Activated naive CD8-positive, alpha-beta T cell treated with anti-CD3 and anti-CD28 coated beads, Interleukin-2, amount 10 ng/mL, durations not matched to agents 7 days and 5 days (primary cell): ENCODE measurements at regions not wholly inside any gene's neighbourhood (a gene's known extent, or its start where the extent isn't known, plus 50 kb on each side); places are given as distances from the start of the nearest gene placed in this dataset.

Experiments
- ATAC-seq: fragments of 150-1000 bp; cut with Tn5 transposase; one replicate; pipeline ENCODE4 v1.10.0; 2021; ENCODE audit warnings: low read depth, moderate library complexity
- POLR2A ChIA-PET: fragments of 350-600 bp; sonication (Branson Sonifier 250); formaldehyde crosslinking; loops from one replicate; lab custom pipeline; 2021; ENCODE audit warnings: antibody characterized with exemption; lab: Charles Lee
- DNase-seq: peaks from one replicate; pipeline ENCODE4 v3.0.0; 2021
- H3K27ac Mint-ChIP-seq: one replicate; pipeline ENCODE4 v1.8.0; 2022; ENCODE audit warnings: mild to moderate bottlenecking, mixed read lengths
- H3K27me3 Mint-ChIP-seq: one replicate; pipeline ENCODE4 v1.8.0; 2022; ENCODE audit warnings: mild to moderate bottlenecking, moderate library complexity, mixed read lengths
- H3K36me3 Mint-ChIP-seq: one replicate; pipeline ENCODE4 v1.8.0; 2021; ENCODE audit warnings: mild to moderate bottlenecking, mixed read lengths
- H3K4me1 Mint-ChIP-seq: one replicate; pipeline ENCODE4 v1.8.0; 2021; ENCODE audit warnings: mixed read lengths
- H3K4me3 Mint-ChIP-seq: one replicate; pipeline ENCODE4 v1.8.0; 2022; ENCODE audit warnings: mild to moderate bottlenecking, moderate library complexity, mixed read lengths
- H3K9me3 Mint-ChIP-seq: one replicate; pipeline ENCODE4 v1.8.0; 2021; ENCODE audit warnings: mixed read lengths

DNA sequence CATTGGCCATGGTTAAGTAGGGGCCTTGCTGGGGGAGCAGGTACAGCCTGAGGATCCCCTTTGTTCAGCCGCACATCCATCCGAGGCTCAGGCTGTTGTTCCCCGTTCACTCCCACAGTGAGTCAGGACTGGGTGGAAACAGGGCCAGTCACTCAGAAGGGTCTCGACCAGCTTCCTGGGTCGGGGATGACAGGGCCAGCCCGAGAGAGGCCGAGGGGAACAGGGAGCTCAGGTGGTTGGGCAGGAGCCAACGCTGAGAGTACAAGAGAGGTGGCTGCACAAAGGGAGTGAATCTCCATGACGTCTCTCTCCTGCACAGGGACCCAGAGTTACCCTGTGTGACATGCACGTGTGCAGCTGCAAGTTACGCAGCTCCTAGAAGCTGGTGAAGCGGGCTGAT, 97.2 kb upstream of the SHANK2 start:
- Mint-ChIP-seq H3K4me3 (no peak overlapping the region), H3K36me3 (no peaks in the 10 kb centered on the region), H3K9me3 (no peaks in the 10 kb centered on the region), H3K27ac (no peak overlapping the region), H3K4me1 (no peaks in the 10 kb centered on the region), H3K27me3 (no peaks in the 10 kb centered on the region)
- POLR2A ChIA-PET = no interaction called here
- no peak for DNase-seq
- ATAC-seq = no peak

DNA sequence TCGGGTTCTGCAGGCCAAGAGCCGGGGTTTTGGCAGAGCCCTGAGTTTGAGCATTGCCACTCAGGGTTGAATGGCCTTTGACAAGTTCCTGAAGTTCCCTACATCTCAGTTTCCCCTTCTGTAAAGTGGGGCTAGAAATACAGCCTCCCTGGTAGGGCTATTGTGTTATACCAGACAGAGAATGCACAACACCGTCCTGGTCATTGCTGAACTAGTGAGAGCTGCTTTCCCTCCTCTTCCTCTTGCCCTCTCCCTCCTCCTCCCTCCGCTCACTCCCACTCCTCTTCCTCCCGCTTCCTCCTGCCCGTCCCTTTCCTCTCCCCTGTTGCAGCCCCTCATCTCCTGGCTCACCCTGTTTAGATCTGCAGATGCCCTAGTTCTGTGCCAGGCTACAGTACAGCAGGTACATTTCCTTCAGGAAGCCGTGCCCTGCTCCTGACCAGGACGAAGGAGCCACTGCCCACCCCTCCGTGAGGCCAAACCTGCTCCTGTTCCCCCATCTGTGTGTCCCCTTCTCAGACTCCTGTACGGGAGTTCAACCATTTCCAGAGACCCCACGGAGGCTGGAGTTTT, 91.5 kb upstream of the SHANK2 start:
- ATAC-seq = no peak
- Mint-ChIP-seq H3K4me1 (no peaks in the 10 kb centered on the region), H3K9me3 (no peaks in the 10 kb centered on the region), H3K27me3 (no peaks in the 10 kb centered on the region), H3K27ac (no peak overlapping the region), H3K4me3 (no peak overlapping the region), H3K36me3 (no peaks in the 10 kb centered on the region)
- POLR2A ChIA-PET = no interaction called here
- no peak for DNase-seq

DNA sequence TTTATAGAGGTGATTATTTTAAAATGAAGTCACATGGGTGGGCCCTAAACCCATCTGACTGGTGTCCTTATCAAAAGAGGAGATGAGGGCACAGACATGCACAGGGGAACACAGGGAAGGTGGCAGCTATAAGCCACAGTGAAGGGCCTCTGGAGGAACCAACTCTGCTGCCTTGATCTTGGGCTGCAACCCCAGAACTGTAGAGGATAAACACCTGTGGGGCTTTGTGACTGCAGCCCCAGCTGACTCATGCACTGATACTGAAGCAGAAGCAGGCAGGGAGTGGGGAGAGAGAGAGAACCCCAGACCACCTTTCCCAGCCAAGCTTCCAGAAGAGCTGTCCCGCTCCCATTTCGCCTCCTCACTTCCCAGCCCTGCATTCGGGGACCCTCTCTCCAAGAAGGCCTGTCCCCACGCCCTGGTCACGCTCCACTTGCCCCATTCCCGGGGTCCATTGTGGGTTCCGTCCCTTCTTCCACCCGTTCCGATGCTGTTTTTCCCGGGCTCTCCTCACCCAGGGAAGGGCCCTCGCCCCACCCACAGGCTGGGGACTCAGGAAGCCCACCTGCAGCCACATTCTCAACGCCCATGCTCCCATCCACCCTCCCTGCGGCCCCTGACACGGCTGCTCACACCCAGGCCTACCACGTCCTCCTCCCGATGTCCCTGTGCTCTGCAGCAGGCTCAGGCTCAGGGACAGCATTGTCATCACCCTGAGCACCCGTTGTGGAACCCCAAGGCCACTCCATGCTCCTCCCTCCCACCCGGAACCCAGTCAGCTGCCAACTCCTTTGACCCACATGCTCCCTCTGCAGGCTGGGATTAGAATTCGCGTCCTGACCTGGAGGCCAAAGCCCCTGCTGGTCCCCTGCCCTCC, 90.8 kb upstream of the SHANK2 start:
- POLR2A ChIA-PET = no interaction called here
- Mint-ChIP-seq H3K27me3 (no peaks in the 10 kb centered on the region), H3K4me1 (no peaks in the 10 kb centered on the region), H3K9me3 (no peaks in the 10 kb centered on the region), H3K36me3 (no peaks in the 10 kb centered on the region), H3K27ac (no peak overlapping the region), H3K4me3 (no peak overlapping the region)
- no peak for DNase-seq
- ATAC-seq = no peak

DNA sequence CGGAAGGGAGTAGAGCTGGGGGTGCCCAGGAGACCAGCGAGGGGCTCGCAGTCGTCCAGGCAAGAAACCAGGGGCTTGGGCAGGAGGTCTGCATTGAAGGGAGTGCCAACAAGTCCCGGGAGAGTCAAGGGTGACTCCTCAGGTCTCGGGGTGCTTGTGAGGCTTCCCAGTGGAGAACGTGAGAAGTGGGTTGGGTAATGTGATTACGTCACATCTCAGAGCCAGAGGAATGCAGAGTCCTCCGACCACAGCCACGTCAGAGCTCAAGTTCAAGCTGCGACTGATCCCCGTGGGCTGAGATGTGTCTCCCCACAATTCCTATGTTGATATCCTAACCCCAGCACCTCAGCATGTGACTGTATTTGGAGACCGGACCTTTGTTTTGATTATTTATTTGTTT, 89.7 kb upstream of the SHANK2 start:
- H3K36me3 Mint-ChIP-seq = no peaks in the 10 kb centered on the region
- no peaks in the 10 kb centered on the region for H3K4me1 Mint-ChIP-seq
- POLR2A ChIA-PET = no interaction called here
- DNase-seq = no peak
- H3K27me3 Mint-ChIP-seq = peaks cover 2% of the 10 kb centered on the region
- no peak for ATAC-seq
- no peak overlapping the region for H3K4me3 Mint-ChIP-seq
- no peak overlapping the region for H3K27ac Mint-ChIP-seq
- no peaks in the 10 kb centered on the region for H3K9me3 Mint-ChIP-seq

DNA sequence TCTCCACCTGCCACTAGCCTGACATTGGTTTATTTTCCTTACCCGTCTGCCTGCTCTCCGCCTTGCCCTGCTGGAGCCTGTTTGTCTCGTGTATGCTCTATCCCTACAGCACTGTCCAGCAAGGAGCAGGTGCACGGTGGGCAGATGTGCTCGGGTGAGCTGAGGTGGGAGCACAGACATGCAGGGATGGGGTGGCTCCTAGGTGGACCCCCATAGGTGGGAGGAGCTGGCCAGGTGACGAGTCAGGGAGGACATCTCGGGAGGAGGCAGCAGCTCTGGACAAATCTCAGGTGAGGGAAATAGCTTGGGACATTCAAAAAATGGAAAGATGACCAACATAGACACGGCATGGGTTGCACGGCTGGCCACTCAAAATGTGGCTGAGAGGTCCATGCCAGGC, 89.2 kb upstream of the SHANK2 start:
- H3K27me3 Mint-ChIP-seq = peaks cover 2% of the 10 kb centered on the region
- POLR2A ChIA-PET = no interaction called here
- DNase-seq (no peak), ATAC-seq (no peak)
- no peaks in the 10 kb centered on the region for H3K36me3 Mint-ChIP-seq
- H3K4me3 Mint-ChIP-seq = no peak overlapping the region
- H3K9me3 Mint-ChIP-seq = no peaks in the 10 kb centered on the region
- H3K4me1 Mint-ChIP-seq = no peaks in the 10 kb centered on the region
- H3K27ac Mint-ChIP-seq = no peak overlapping the region

DNA sequence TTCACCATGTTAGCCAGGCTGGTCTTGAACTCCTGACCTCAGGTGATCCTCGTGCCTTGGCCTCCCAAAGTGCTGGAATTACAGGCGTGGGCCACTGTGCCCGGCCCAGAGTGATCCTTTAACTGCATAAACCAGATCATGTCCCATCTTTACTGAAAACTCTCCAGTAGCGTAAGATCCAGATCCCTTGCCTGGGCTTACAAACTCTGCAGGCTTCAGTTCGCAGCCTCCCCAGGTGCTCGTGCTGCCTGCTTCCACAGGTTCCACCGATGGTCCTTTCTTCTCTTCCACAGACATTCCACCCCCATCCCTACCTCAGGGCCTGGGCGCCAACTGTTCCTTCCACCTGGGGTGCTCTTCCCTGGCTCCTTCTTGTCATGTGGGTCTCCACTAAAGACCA, 88.8 kb upstream of the SHANK2 start:
- ATAC-seq = no peak
- H3K27ac Mint-ChIP-seq = no peak overlapping the region
- H3K4me3 Mint-ChIP-seq = no peak overlapping the region
- no peaks in the 10 kb centered on the region for H3K36me3 Mint-ChIP-seq
- H3K27me3 Mint-ChIP-seq = peaks cover 2% of the 10 kb centered on the region
- H3K9me3 Mint-ChIP-seq = no peaks in the 10 kb centered on the region
- H3K4me1 Mint-ChIP-seq = no peaks in the 10 kb centered on the region
- DNase-seq = no peak
- POLR2A ChIA-PET = no interaction called here

DNA sequence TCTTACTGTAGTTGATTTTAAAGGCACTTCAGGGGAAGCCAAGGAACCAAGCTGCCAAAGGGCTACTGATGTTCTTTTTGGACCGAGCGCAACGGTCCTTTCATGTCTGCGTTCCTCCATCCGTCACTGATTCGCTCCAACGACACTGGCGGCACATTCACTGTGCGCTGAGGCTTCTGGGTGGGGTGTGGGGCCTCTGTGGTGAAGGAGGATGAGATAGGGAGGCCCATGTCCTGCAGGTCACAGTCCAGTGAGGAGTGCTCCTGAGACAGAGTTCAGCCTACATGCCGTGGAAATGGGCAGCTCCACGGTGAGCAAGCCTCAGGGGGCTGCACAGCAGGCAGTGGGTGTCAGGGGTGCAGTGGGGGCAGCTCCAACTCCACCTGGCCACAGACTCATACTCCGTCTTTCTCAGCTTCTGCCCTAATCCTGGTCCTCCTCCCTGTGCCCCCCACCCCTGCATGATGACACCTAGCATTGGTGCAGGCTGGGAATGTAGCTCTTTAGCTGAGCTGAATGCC, 87.8 kb upstream of the SHANK2 start:
- Mint-ChIP-seq H3K4me3 (no peak overlapping the region), H3K9me3 (no peaks in the 10 kb centered on the region), H3K27ac (no peak overlapping the region), H3K4me1 (no peaks in the 10 kb centered on the region), H3K27me3 (peaks cover 2% of the 10 kb centered on the region), H3K36me3 (no peaks in the 10 kb centered on the region)
- ATAC-seq (no peak), DNase-seq (no peak)
- POLR2A ChIA-PET = no interaction called here

DNA sequence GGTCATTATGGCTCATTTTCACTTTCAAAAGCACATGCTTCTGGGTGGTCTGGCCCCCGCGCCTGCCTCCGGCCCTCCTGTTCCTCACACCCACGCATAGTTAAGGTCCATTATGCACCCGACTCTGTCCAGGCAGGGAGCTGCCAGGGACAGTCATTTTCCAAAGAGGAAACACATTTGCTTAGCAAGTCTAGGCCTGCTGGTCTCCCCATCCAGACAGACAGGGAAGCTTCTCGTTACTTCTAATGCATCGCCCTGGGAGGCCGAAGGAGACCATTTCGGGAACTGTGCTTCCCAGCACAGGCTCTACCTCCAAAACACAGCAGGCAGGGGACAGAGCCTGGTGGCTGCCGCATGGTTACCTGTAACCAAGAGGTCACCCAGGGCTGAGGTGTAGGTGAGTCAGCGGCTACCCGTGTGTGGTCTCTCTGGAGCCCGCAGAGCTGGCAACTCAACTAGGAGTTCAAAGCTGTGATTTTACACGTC, 87.1 kb upstream of the SHANK2 start:
- DNase-seq (no peak), ATAC-seq (no peak)
- Mint-ChIP-seq H3K27me3 (peaks cover 2% of the 10 kb centered on the region), H3K27ac (no peak overlapping the region), H3K4me1 (no peaks in the 10 kb centered on the region), H3K9me3 (no peaks in the 10 kb centered on the region), H3K36me3 (no peaks in the 10 kb centered on the region), H3K4me3 (no peak overlapping the region)
- POLR2A ChIA-PET = no interaction called here

DNA sequence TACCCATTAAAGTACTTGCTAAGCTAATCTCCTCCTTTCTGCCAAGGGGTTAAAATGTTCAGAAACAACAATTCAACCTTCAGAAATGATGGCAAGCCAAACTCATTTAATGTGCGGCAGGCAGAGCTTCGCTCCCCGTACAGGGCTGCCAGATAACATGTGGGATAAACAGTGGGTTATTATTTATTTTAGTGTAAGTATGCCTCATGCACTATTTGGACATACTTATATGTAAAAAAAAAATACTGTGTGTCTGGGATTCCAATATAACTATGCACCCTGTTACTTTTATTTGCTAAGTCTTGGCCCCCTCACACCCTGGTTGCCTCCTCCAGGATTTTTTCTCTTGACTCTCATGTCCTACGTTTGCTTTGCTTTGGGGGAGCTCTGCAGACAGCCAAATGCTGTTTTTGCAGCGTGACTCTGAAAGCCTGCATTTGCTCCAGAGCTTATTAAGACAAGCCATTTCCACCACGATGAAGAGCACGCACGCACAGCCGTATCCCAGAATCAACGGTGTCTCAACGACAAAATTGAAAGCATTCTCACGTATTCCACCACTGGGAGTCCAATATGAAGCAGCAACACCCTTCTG, 86.5 kb upstream of the SHANK2 start:
- peaks cover 2% of the 10 kb centered on the region for H3K27me3 Mint-ChIP-seq
- DNase-seq (no peak), ATAC-seq (no peak)
- no peak overlapping the region for H3K27ac Mint-ChIP-seq
- H3K4me1 Mint-ChIP-seq = no peaks in the 10 kb centered on the region
- H3K4me3 Mint-ChIP-seq = no peak overlapping the region
- no peaks in the 10 kb centered on the region for H3K36me3 Mint-ChIP-seq
- peaks cover 1% of the 10 kb centered on the region for H3K9me3 Mint-ChIP-seq
- POLR2A ChIA-PET = no interaction called here

DNA sequence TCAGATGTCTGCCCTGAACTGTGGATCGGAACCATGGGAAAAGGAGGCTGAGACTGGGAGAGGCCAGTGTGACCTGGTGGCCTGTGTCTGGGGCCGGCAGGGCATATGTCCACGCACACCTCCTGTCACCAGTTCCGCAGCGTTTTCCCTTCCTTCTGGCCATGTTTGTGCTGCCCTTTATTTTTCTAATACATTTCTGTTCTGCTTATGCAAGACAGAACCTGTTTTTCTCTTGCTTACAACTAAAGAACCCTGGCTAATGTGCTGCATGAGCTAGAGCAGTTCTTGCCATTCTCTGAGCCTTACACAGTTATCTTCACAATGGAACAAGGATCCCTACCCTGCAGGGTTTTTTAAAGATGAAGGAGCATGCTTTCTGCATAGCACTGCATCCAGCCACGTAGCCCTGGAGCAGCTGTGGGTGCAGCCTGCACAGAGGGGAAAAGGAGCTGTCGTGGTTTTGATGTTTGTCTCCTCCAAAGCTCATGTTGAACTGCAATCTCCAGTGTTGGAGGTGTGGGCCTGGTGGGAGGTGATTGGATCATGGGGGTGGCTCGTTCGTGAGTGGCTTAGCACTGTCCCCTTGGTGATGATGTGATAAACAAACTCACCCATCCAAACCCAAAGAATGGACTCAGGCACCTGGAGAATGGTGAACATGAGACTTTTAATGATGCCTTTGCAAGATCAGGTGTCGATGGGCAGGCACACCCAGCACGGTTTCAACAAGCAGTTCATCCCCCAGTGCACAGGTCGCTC, 84.8 kb upstream of the SHANK2 start:
- Mint-ChIP-seq H3K36me3 (no peaks in the 10 kb centered on the region), H3K4me1 (no peaks in the 10 kb centered on the region), H3K27me3 (peaks cover 2% of the 10 kb centered on the region), H3K4me3 (no peak overlapping the region), H3K9me3 (peaks cover 9% of the 10 kb centered on the region), H3K27ac (no peak overlapping the region)
- DNase-seq (no peak), ATAC-seq (no peak)
- POLR2A ChIA-PET = no interaction called here

DNA sequence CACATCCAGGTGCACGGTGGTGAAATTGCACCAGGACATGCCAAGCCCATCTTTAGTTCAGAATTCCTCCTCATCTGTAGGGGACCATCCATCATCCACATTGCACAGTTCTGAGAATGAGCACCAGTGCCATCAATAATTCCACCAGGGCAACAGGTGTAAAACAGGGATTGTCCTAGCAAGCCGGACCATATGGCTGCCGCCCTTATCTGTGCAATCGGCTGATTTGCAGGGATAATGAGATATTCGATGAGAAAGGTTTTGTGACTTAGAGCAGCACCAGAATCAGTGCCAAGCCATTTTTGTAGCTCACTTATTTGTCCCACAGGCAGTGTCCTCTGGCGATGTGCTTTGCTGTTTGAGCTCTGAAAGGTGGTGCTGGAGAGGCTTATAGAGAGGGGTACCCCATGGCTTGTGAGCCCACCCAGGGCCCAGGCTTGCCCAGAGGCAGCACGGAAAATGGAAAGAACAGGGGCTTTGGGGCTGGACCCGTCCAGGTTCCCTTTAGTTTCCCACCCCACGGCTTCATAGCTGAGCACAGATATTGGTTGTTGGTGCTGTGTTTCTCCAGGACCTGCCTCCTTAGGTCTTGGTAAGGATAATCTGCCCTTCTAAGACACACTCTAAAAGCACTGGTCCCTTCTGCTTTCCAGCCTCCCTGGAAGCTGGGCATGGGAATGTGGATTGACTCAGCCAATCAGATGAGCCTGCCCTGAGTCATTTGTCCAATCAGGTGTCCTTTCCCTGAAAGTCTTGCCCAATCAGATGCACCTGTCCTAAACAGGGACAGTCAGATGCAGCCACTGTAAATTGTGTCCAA, 84.0 kb upstream of the SHANK2 start:
- POLR2A ChIA-PET = no interaction called here
- ATAC-seq (no peak), DNase-seq (no peak)
- no peak overlapping the region for H3K4me3 Mint-ChIP-seq
- peaks cover 2% of the 10 kb centered on the region for H3K27me3 Mint-ChIP-seq
- H3K36me3 Mint-ChIP-seq = no peaks in the 10 kb centered on the region
- no peaks in the 10 kb centered on the region for H3K4me1 Mint-ChIP-seq
- H3K9me3 Mint-ChIP-seq = peaks cover 9% of the 10 kb centered on the region
- H3K27ac Mint-ChIP-seq = no peak overlapping the region

DNA sequence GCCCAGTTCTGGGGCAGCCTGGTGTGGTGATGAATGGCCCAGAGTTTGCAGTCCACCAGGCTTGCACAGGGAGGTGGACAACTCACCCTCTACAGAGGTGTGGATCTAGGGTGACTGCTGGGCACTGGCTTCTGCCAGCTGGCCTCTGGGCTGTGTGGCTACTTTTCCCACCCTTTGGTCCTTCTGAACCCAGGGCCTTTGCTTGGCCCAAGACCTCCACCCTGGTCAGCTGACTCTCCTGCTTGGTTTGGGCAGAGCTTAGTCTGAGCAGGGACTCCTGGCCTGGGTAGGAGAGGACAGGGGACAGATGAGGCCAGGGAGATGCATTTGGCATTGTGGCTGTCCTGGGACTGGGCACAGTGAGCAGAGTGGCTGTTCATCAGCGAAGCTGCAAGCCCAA, 83.0 kb upstream of the SHANK2 start:
- no peaks in the 10 kb centered on the region for H3K4me1 Mint-ChIP-seq
- H3K27ac Mint-ChIP-seq = no peak overlapping the region
- POLR2A ChIA-PET = no interaction called here
- H3K9me3 Mint-ChIP-seq = peaks cover 9% of the 10 kb centered on the region
- H3K36me3 Mint-ChIP-seq = no peaks in the 10 kb centered on the region
- H3K27me3 Mint-ChIP-seq = peaks cover 4% of the 10 kb centered on the region
- DNase-seq (no peak), ATAC-seq (no peak)
- no peak overlapping the region for H3K4me3 Mint-ChIP-seq

DNA sequence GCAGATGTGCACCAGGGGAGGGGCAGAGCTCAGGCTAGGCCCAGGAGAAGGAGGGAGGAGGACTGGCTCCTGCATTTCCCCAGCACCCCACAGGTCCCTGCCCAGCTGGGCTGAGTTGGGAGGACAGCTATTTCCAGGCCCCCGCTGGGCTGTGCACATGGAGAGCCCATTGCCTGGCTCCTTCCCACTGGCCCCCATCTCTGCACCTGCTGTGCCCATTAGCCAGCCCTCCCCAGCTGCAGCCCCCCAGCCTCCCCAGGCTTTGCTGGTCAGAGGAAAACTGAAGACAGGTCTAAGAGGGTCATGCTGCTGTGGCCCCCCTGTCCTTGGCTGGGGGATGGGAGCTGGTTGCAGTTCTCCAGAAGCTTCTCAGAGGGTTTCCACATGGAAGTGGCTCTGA, 81.8 kb upstream of the SHANK2 start:
- ATAC-seq (no peak), DNase-seq (no peak)
- Mint-ChIP-seq H3K9me3 (peaks cover 9% of the 10 kb centered on the region), H3K4me1 (no peaks in the 10 kb centered on the region), H3K27me3 (peaks cover 4% of the 10 kb centered on the region), H3K27ac (no peak overlapping the region), H3K36me3 (no peaks in the 10 kb centered on the region), H3K4me3 (no peak overlapping the region)
- POLR2A ChIA-PET = no interaction called here
